ENCODE measurements at regions not wholly inside any gene's neighbourhood (a gene's known extent, or its start where the extent isn't known, plus 50 kb on each side); places are given as distances from the start of the nearest gene placed in this dataset.

- no CpG with 5 or more reads among the region's 2 CpGs for WGBS, 2 experiments (ENCODE audit: extremely low coverage in 2 of 2, insufficient read length in 1 of 2)
- H3K18ac ChIP-seq (ENCODE audit: low read depth, low read length), result no peak overlapping the region
- no peak overlapping the region for H3K4ac ChIP-seq (ENCODE audit: low read depth, low read length)
- no peak for DNase-seq
- no peaks in the 10 kb centered on the region; the same call in 1 of the 2 replicates for H3K9me3 ChIP-seq (ENCODE audit: control insufficient read depth, insufficient read depth, low read length)
- ATAC-seq (ENCODE audit: low read depth), result no peak
- no peak overlapping the region for H2BK120ac ChIP-seq (ENCODE audit: low read depth, low read length)
- H3K23ac ChIP-seq (ENCODE audit: low read depth, low read length), result no peak overlapping the region
- H3K9ac ChIP-seq (ENCODE audit: low read depth, low read length), result no peak overlapping the region
- H3K27me3 ChIP-seq (ENCODE audit: control insufficient read depth, insufficient read depth, low read length), result no peaks in the 10 kb centered on the region; the same call in 1 of the 2 replicates
- H3K56ac ChIP-seq (ENCODE audit: extremely low read depth, insufficient read depth, low read length), result no peak overlapping the region
- H3K36me3 ChIP-seq (ENCODE audit: control insufficient read depth, insufficient read depth, low read length), result 0 out of 2 replicates have a peak, but pooled peaks cover 2% of the 10 kb centered on the region
- no peak overlapping the region for H2BK5ac ChIP-seq (ENCODE audit: low read depth, low read length, poor library complexity, severe bottlenecking)
- intact Hi-C loops (cut with micrococcal nuclease), result no loop called here
- no peak overlapping the region for H3K4me3 ChIP-seq (ENCODE audit: insufficient read depth, low read depth, low read length)
- peaks cover 9% of the 10 kb centered on the region for H3K9me1 ChIP-seq (ENCODE audit: insufficient read depth, low read length)
- H4K8ac ChIP-seq (ENCODE audit: low read depth in 2 of 2, low read length in 2 of 2), result no peak overlapping the region
- no peak overlapping the region for H3K4me2 ChIP-seq (ENCODE audit: low read depth, low read length)
- CTCF ChIA-PET, result interaction anchor here (0.6 kb wide), 1 partner anchor 45 kb away, joined by 3 read pairs; no protein-coding TSS in a partner anchor
- no peak overlapping the region for H2AK9ac ChIP-seq (replicated peaks; ENCODE audit: low read depth, low read length, poor library complexity)
- no peak overlapping the region for H2BK20ac ChIP-seq (ENCODE audit: low read depth, low read length)
- in situ Hi-C loops (cut with MboI; ENCODE audit: low sequenced_read_pairs), result no loop called here
- dilution Hi-C loops (cut with HindIII; ENCODE audit: low sequenced_read_pairs, unreplicated experiment), result no loop called here
- no peak overlapping the region for H3K27ac ChIP-seq (ENCODE audit: insufficient read depth, low read length)
- TF ChIP-seq SMC3 (IDR thresholded peaks at IDR 0.05; ENCODE audit: low read depth, low read length) (no peak), CTCF (conservative IDR thresholded peaks at IDR 0.05; ENCODE audit: low read depth, low read length) (no peak), FOS (IDR thresholded peaks at IDR 0.05; ENCODE audit: low read depth, low read length) (no peak), MAZ (IDR thresholded peaks at IDR 0.05; ENCODE audit: borderline replicate concordance, low read depth, low read length) (no peak), ELK1 (IDR thresholded peaks at IDR 0.05; ENCODE audit: borderline replicate concordance, low read depth, low read length) (no peak), RAD21 (IDR thresholded peaks at IDR 0.05; ENCODE audit: low read length) (no peak), RCOR1 (IDR thresholded peaks at IDR 0.05; ENCODE audit: insufficient replicate concordance, low read length) (no peak), BHLHE40 (IDR thresholded peaks at IDR 0.05; ENCODE audit: low read depth, low read length) (no peak), CHD1 (IDR thresholded peaks at IDR 0.05; ENCODE audit: low read depth, low read length) (no peak), NFE2L2 (IDR thresholded peaks at IDR 0.05; ENCODE audit: low read depth, low read length) (no peak), POLR2A (IDR thresholded peaks at IDR 0.05; ENCODE audit: low read depth, low read length) (no peak), CEBPB (IDR thresholded peaks at IDR 0.05; ENCODE audit: low read depth, low read length) (no peak), USF2 (IDR thresholded peaks at IDR 0.05; ENCODE audit: low read depth, low read length) (no peak), MXI1 (IDR thresholded peaks at IDR 0.05; ENCODE audit: borderline replicate concordance, low read depth, low read length) (no peak), RFX5 (IDR thresholded peaks at IDR 0.05; ENCODE audit: low read depth, low read length) (no peak), MAFK (IDR thresholded peaks at IDR 0.05; ENCODE audit: low read depth, low read length) (no peak)
- H3K4me1 ChIP-seq (ENCODE audit: control insufficient read depth, insufficient read depth, low read length), result peaks cover 5% of the 10 kb centered on the region; the same call in 1 of the 2 replicates
- POLR2A ChIA-PET (ENCODE audit: unreplicated experiment), result no interaction called here
- peaks cover 10% of the 10 kb centered on the region; the same call in 1 of the 2 replicates for H4K20me1 ChIP-seq (ENCODE audit: insufficient read depth, low read length)
- no peak overlapping the region for H2AFZ ChIP-seq (replicated peaks; ENCODE audit: low read length, poor library complexity)
- H3K79me1 ChIP-seq (ENCODE audit: low read depth in 1 of 2, low read length in 2 of 2), result peaks cover 8 to 26% of the 10 kb centered on the region in 2 experiments; a peak in 3 of 4 replicates
- BruUV-seq (replicated peaks), result no TSS peak
- H4K91ac ChIP-seq (ENCODE audit: insufficient read depth, low read depth, low read length), result no peak overlapping the region
- H4K5ac ChIP-seq (ENCODE audit: low read depth, low read length), result no peak overlapping the region
- H2BK15ac ChIP-seq (ENCODE audit: low read depth, low read length), result no peak overlapping the region
- no peak overlapping the region for H2AK5ac ChIP-seq (ENCODE audit: low read depth, low read length)
- H3K14ac ChIP-seq (replicated peaks; ENCODE audit: low read depth, low read length), result no peak overlapping the region
Measured at GRCh38 chr10:29407280-29407858, 118.5 kb downstream of the LYZL1 start.

Data from IMR-90 (cell line).